ENCODE measurements at regions not wholly inside any gene's neighbourhood (a gene's known extent, or its start where the extent isn't known, plus 50 kb on each side); places are given as distances from the start of the nearest gene placed in this dataset.

DNA sequence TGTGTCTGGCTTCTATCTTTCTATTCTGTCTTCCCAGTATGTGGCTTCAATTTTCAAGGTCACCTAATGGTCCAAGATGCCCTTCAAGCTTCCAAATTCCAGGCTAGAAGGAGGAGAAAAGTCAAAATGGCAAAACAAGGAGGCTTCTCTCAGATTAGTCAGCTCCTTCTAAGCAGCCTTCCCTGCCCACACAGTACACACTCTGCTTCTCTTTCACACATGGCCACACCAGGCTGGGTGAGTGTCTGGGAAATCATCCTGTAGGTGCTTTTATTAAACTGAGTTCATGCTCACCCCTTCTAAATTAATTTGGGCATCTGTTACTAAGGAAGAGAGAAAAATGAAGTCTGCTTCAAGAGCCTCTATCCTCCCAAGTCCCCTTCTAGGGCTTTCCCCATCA is 277.2 kb upstream of the MGAT5 start:
- H3K27me3 Mint-ChIP-seq (ENCODE audit: insufficient read depth, unreplicated experiment) = peaks cover 18% of the 10 kb centered on the region
- CTCF ChIA-PET = no interaction called here
- POLR2A ChIA-PET = no interaction called here
- no peak overlapping the region for H3K27ac Mint-ChIP-seq (ENCODE audit: low read depth, unreplicated experiment)
- no peak for DNase-seq (ENCODE audit: unreplicated experiment)
- H3K4me1 Mint-ChIP-seq (ENCODE audit: insufficient read depth, unreplicated experiment) = no peaks in the 10 kb centered on the region
- peaks cover 6% of the 10 kb centered on the region for H3K36me3 Mint-ChIP-seq (ENCODE audit: insufficient read depth, unreplicated experiment)
- H3K4me3 Mint-ChIP-seq (ENCODE audit: unreplicated experiment) = no peak overlapping the region
- no TSS peak for BruUV-seq (replicated peaks)
- intact Hi-C loops (cut with micrococcal nuclease) = no loop called here
- TF ChIP-seq, protein P1, sequence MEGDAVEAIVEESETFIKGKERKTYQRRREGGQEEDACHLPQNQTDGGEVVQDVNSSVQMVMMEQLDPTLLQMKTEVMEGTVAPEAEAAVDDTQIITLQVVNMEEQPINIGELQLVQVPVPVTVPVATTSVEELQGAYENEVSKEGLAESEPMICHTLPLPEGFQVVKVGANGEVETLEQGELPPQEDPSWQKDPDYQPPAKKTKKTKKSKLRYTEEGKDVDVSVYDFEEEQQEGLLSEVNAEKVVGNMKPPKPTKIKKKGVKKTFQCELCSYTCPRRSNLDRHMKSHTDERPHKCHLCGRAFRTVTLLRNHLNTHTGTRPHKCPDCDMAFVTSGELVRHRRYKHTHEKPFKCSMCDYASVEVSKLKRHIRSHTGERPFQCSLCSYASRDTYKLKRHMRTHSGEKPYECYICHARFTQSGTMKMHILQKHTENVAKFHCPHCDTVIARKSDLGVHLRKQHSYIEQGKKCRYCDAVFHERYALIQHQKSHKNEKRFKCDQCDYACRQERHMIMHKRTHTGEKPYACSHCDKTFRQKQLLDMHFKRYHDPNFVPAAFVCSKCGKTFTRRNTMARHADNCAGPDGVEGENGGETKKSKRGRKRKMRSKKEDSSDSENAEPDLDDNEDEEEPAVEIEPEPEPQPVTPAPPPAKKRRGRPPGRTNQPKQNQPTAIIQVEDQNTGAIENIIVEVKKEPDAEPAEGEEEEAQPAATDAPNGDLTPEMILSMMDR (IDR thresholded peaks at IDR 0.05; ENCODE audit: unreplicated experiment) = no peak
- no peaks in the 10 kb centered on the region for H3K9me3 Mint-ChIP-seq (ENCODE audit: unreplicated experiment)

DNA sequence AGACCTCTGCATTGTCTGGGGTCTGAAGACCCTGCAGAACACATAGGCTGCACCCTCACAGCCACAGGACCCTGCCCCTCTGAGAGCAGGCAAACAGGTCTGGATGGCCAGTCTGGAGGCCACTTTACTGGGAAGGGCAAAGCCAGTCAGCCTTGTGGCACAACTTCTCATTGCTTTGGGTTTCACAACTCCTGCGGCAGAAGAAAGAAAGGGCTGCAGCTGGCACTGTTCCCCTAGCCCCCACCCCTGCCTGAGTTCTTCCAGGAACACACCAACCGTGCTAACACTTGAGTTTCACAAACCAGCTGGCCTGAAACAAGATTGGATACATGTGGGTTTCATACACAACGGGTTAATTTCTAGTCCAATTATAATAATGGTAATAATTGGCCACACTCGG is 276.5 kb upstream of the MGAT5 start:
- CTCF ChIA-PET = interaction anchor here (0.6 kb wide), 1 partner anchor 48 kb away, joined by 3 read pairs; no protein-coding TSS in a partner anchor

DNA sequence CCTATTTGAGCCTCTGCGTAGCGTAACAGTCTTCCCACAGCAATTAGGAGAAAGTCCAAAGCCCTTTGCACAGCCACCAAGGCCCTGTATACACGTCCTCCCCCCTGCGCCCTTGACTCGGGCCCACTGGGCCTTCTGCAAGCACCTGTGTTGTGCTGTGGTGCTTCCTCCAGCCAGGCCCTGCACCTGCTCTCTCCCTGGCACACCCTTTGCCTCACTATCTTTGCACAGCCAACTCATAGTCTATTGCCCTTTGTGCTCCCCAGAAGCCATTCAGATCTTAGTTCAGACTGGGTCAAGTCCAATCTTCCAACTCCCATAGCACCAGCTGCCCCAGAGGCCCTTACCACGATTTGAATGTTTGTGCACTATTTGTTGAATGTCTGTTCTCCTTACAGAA is 271.6 kb upstream of the MGAT5 start:
- BruUV-seq (replicated peaks) = no TSS peak
- DNase-seq (ENCODE audit: unreplicated experiment) = no peak
- ChIA-PET CTCF (interaction anchor here (0.9 kb wide), 1 partner anchor 468 kb away, joined by 3 read pairs; no protein-coding TSS in a partner anchor), POLR2A (no interaction called here)
- intact Hi-C loops (cut with micrococcal nuclease) = no loop called here
- Mint-ChIP-seq H3K9me3 (ENCODE audit: unreplicated experiment) (peaks cover 8% of the 10 kb centered on the region), H3K36me3 (ENCODE audit: insufficient read depth, unreplicated experiment) (no peaks in the 10 kb centered on the region), H3K27me3 (ENCODE audit: insufficient read depth, unreplicated experiment) (no peaks in the 10 kb centered on the region), H3K4me1 (ENCODE audit: insufficient read depth, unreplicated experiment) (peaks cover 9% of the 10 kb centered on the region), H3K27ac (ENCODE audit: low read depth, unreplicated experiment) (no peak overlapping the region), H3K4me3 (ENCODE audit: unreplicated experiment) (no peak overlapping the region)
- TF ChIP-seq, protein P1 (IDR thresholded peaks at IDR 0.05; ENCODE audit: unreplicated experiment) = no peak

More for the DNA sequence above, 276.5 kb upstream of the MGAT5 start:
- BruUV-seq (replicated peaks) = no TSS peak
- H3K36me3 Mint-ChIP-seq (ENCODE audit: insufficient read depth, unreplicated experiment) = peaks cover 6% of the 10 kb centered on the region
- peaks cover 4% of the 10 kb centered on the region for H3K9me3 Mint-ChIP-seq (ENCODE audit: unreplicated experiment)
- no peak overlapping the region for H3K4me3 Mint-ChIP-seq (ENCODE audit: unreplicated experiment)
- intact Hi-C loops (cut with micrococcal nuclease) = no loop called here
- peaks cover 11% of the 10 kb centered on the region for H3K27me3 Mint-ChIP-seq (ENCODE audit: insufficient read depth, unreplicated experiment)
- DNase-seq (ENCODE audit: unreplicated experiment) = no peak
- no peak overlapping the region for H3K27ac Mint-ChIP-seq (ENCODE audit: low read depth, unreplicated experiment)
- POLR2A ChIA-PET = no interaction called here
- H3K4me1 Mint-ChIP-seq (ENCODE audit: insufficient read depth, unreplicated experiment) = no peaks in the 10 kb centered on the region
- TF ChIP-seq, protein P1 (IDR thresholded peaks at IDR 0.05; ENCODE audit: unreplicated experiment) = no peak

DNA sequence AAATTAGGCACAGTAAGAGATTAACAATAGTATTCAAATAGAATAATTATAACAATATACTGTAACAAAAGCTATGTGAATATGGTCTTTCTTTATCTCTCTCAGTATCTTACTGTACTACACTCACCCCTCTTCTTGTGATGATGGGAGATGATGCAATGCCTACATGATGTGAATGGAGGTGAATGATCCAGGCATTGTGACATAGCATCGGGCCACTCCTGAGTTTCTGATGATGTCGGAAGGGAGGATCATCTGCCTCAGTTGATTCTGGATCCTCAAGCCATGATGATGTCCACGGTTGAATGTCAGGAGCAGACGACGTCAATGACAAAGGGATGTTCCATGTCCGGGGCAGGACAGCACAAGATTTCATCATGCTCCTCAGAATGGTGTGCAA is 268.3 kb upstream of the MGAT5 start:
- Mint-ChIP-seq H3K36me3 (ENCODE audit: insufficient read depth, unreplicated experiment) (peaks cover 6% of the 10 kb centered on the region), H3K27ac (ENCODE audit: low read depth, unreplicated experiment) (no peak overlapping the region), H3K4me3 (ENCODE audit: unreplicated experiment) (no peak overlapping the region), H3K4me1 (ENCODE audit: insufficient read depth, unreplicated experiment) (peaks cover 14% of the 10 kb centered on the region), H3K9me3 (ENCODE audit: unreplicated experiment) (peaks cover 8% of the 10 kb centered on the region), H3K27me3 (ENCODE audit: insufficient read depth, unreplicated experiment) (no peaks in the 10 kb centered on the region)
- no TSS peak for BruUV-seq (replicated peaks)
- ChIA-PET POLR2A (no interaction called here), CTCF (no interaction called here)
- no peak for DNase-seq (ENCODE audit: unreplicated experiment)
- intact Hi-C loops (cut with micrococcal nuclease) = no loop called here
- TF ChIP-seq, protein P1 (IDR thresholded peaks at IDR 0.05; ENCODE audit: unreplicated experiment) = no peak
